ENCODE measurements at regions not wholly inside any gene's neighbourhood (a gene's known extent, or its start where the extent isn't known, plus 50 kb on each side); places are given as distances from the start of the nearest gene placed in this dataset.

GRCh38 chr1:199357599-199357998, 669.9 kb upstream of the NR5A2 start:
- no peak overlapping the region for H3K4me3 ChIP-seq
- no peaks in the 10 kb centered on the region for H3K27me3 ChIP-seq
- DNase-seq (no peak), ATAC-seq (no peak)
- in situ Hi-C loops (cut with MboI; ENCODE audit: low sequenced_read_pairs in 4 of 4) (no loop called here), intact Hi-C loops (cut with DNase I; ENCODE audit: low total_unique reads) (no loop called here)
- no peak overlapping the region for H3K27ac ChIP-seq
- no peaks in the 10 kb centered on the region for H3K9me3 ChIP-seq
- H3K4me1 ChIP-seq, result no peaks in the 10 kb centered on the region
- H3K36me3 ChIP-seq, result no peaks in the 10 kb centered on the region
- TF ChIP-seq CTCF (IDR thresholded peaks at IDR 0.05 in 4 of 5, conservative IDR thresholded peaks at IDR 0.05 in 1 of 5), result no peak
- TF ChIP-seq POLR2A (IDR thresholded peaks at IDR 0.05), result no peak

- TF ChIP-seq CTCF (IDR thresholded peaks at IDR 0.05 in 4 of 5, conservative IDR thresholded peaks at IDR 0.05 in 1 of 5) (no peak), POLR2A (IDR thresholded peaks at IDR 0.05) (no peak)
- in situ Hi-C loops (cut with MboI; ENCODE audit: low sequenced_read_pairs in 4 of 4), result no loop called here
- H3K36me3 ChIP-seq, result no peaks in the 10 kb centered on the region
- DNase-seq (no peak), ATAC-seq (no peak)
- H3K9me3 ChIP-seq, result no peaks in the 10 kb centered on the region
- no peaks in the 10 kb centered on the region for H3K4me1 ChIP-seq
- intact Hi-C loops (cut with DNase I; ENCODE audit: low total_unique reads), result no loop called here
- H3K27ac ChIP-seq, result no peak overlapping the region
- no peak overlapping the region for H3K4me3 ChIP-seq
- H3K27me3 ChIP-seq, result no peaks in the 10 kb centered on the region
These were observed 664.5 kb upstream of the NR5A2 start for GRCh38 chr1:199362996-199363395.

- no peaks in the 10 kb centered on the region for H3K36me3 ChIP-seq
- no peak overlapping the region for H3K27ac ChIP-seq
- in situ Hi-C loops (cut with MboI; ENCODE audit: low sequenced_read_pairs in 4 of 4), result no loop called here
- no peaks in the 10 kb centered on the region for H3K27me3 ChIP-seq
- no peaks in the 10 kb centered on the region for H3K9me3 ChIP-seq
- DNase-seq (no peak), ATAC-seq (no peak)
- H3K4me3 ChIP-seq, result no peak overlapping the region
- H3K4me1 ChIP-seq, result no peaks in the 10 kb centered on the region
- intact Hi-C loops (cut with DNase I; ENCODE audit: low total_unique reads), result no loop called here
- no peak for TF ChIP-seq CTCF (IDR thresholded peaks at IDR 0.05 in 4 of 5, conservative IDR thresholded peaks at IDR 0.05 in 1 of 5)
- no peak for TF ChIP-seq POLR2A (IDR thresholded peaks at IDR 0.05)
These were observed 654.4 kb upstream of the NR5A2 start for GRCh38 chr1:199373139-199373538.

GRCh38 chr1:199377211-199377610, 650.3 kb upstream of the NR5A2 start:
- intact Hi-C loops (cut with DNase I; ENCODE audit: low total_unique reads), result no loop called here
- DNase-seq (no peak), ATAC-seq (no peak)
- Histone ChIP-seq H3K9me3 (no peaks in the 10 kb centered on the region), H3K36me3 (no peaks in the 10 kb centered on the region), H3K27me3 (no peaks in the 10 kb centered on the region), H3K27ac (no peak overlapping the region), H3K4me3 (no peak overlapping the region), H3K4me1 (no peaks in the 10 kb centered on the region)
- no peak for TF ChIP-seq CTCF (IDR thresholded peaks at IDR 0.05 in 4 of 5, conservative IDR thresholded peaks at IDR 0.05 in 1 of 5)
- no peak for TF ChIP-seq POLR2A (IDR thresholded peaks at IDR 0.05)
- in situ Hi-C loops (cut with MboI; ENCODE audit: low sequenced_read_pairs in 4 of 4), result no loop called here

GRCh38 chr1:199383793-199384192, 643.7 kb upstream of the NR5A2 start:
- TF ChIP-seq CTCF (IDR thresholded peaks at IDR 0.05 in 4 of 5, conservative IDR thresholded peaks at IDR 0.05 in 1 of 5) (no peak), POLR2A (IDR thresholded peaks at IDR 0.05) (no peak)
- in situ Hi-C loops (cut with MboI; ENCODE audit: low sequenced_read_pairs in 4 of 4), result no loop called here
- no peak for ATAC-seq
- intact Hi-C loops (cut with DNase I; ENCODE audit: low total_unique reads), result no loop called here
- DNase-seq, result no peak
- Histone ChIP-seq H3K9me3 (no peaks in the 10 kb centered on the region), H3K27me3 (no peaks in the 10 kb centered on the region), H3K36me3 (no peaks in the 10 kb centered on the region), H3K4me1 (no peaks in the 10 kb centered on the region), H3K27ac (no peak overlapping the region), H3K4me3 (no peak overlapping the region)

Data from gastrocnemius medialis (tissue), 4 donors.